Body of pancreas (tissue), 4 donors: ENCODE measurements at regions not wholly inside any gene's neighbourhood (a gene's known extent, or its start where the extent isn't known, plus 50 kb on each side); places are given as distances from the start of the nearest gene placed in this dataset.

Experiments used
- ATAC-seq: fragments of 150-250 bp; one replicate; pipeline ENCODE4 v1.9.1; 2016
- DNase-seq, 4 donors: peaks; one replicate each; pipeline ENCODE4 v3.0.0-alpha.2; 2019
- H3K27ac ChIP-seq, 4 donors: fragments of 200-600 bp; sonication (generic); 1 replicate in 3 of 4; 2 replicates in 1 of 4; pipeline versions ENCODE4 v1.5.1 to v1.6.1; 2016 to 2019; ENCODE audit warnings: mild to moderate bottlenecking in 1 of 4, mixed read lengths in 1 of 4, moderate library complexity in 1 of 4
- H3K27me3 ChIP-seq, 2 donors: fragments of 200-600 bp; sonication (generic); one replicate each; pipeline ENCODE4 v1.6.0; 2016; ENCODE audit warnings: mild to moderate bottlenecking in 1 of 2
- H3K36me3 ChIP-seq, 2 donors: fragments of 200-600 bp; sonication (generic); replicated peaks in 1 of 2; 2 replicates each; pipeline ENCODE4 v1.5.1; 2016; ENCODE audit warnings: low read depth in 2 of 2; ENCODE audit not compliant: insufficient read depth in 1 of 2
- H3K4me1 ChIP-seq: fragments of 200-600 bp; sonication (generic); one replicate; pipeline ENCODE4 v1.6.0; 2016
- H3K4me3 ChIP-seq, 2 donors: fragments of 200-600 bp; sonication (generic); 1 replicate in 1 of 2; 2 replicates in 1 of 2; pipeline ENCODE4 v1.5.1; 2016 to 2019
- H3K9me3 ChIP-seq, 3 donors: fragments of 200-600 bp; sonication (generic); 1 replicate in 2 of 3; 2 replicates in 1 of 3; pipeline ENCODE4 v1.5.1; 2016
- CTCF ChIP-seq, 7 experiments: fragments of 450-650 bp in 4 of 7; fragments of 200-600 bp in 3 of 7; sonication (generic) in 3 of 7; IDR thresholded peaks; one replicate each; pipeline ENCODE4 v1.5.1; 2016 to 2019; ENCODE audit warnings: antibody characterized with exemption in 7 of 7
- POLR2A ChIP-seq, 3 donors: fragments of 450-650 bp; IDR thresholded peaks; one replicate each; pipeline ENCODE4 v1.6.1; 2016; ENCODE audit warnings: antibody characterized with exemption in 3 of 3, mild to moderate bottlenecking in 2 of 3
- WGBS, 2 donors: methylation state at CpG; one replicate each; pipeline ENCODE4 v1.1.5; 2017; 5-methylcytosine and 5-hydroxymethylcytosine counted together
- intact Hi-C: fragments of 100-400 bp; cut with DNase I; formaldehyde crosslinking; loops from one replicate; pipeline ENCODE4 v1.15.1; 2023

- intact Hi-C loops, result no loop called here
- Histone ChIP-seq H3K27me3 (no peaks in the 10 kb centered on the region), H3K4me1 (no peaks in the 10 kb centered on the region), H3K9me3 (no peaks in the 10 kb centered on the region), H3K27ac (no peak overlapping the region), H3K4me3 (no peak overlapping the region), H3K36me3 (no peaks in the 10 kb centered on the region)
- TF ChIP-seq CTCF (IDR thresholded peaks at IDR 0.05), result no peak
- TF ChIP-seq POLR2A (IDR thresholded peaks at IDR 0.05), result no peak
- ATAC-seq (no peak), DNase-seq (no peak)
- 57 to 64% methylated on average over 4 of the region's 4 CpGs for WGBS, 2 donors
These were observed 81.3 kb upstream of the LINGO1 start for GRCh38 chr15:77714023-77714422.

GRCh38 chr15:77713281-77713680, 80.6 kb upstream of the LINGO1 start:
- TF ChIP-seq POLR2A (IDR thresholded peaks at IDR 0.05) (no peak), CTCF (IDR thresholded peaks at IDR 0.05) (no peak)
- Histone ChIP-seq H3K27ac (no peak overlapping the region), H3K4me1 (no peaks in the 10 kb centered on the region), H3K4me3 (no peak overlapping the region), H3K27me3 (no peaks in the 10 kb centered on the region), H3K9me3 (no peaks in the 10 kb centered on the region), H3K36me3 (no peaks in the 10 kb centered on the region)
- ATAC-seq, result no peak
- WGBS, 2 donors, result 82 to 84% methylated on average over 10 of the region's 10 CpGs
- intact Hi-C loops, result no loop called here
- no peak for DNase-seq

GRCh38 chr15:77712438-77712837, 79.7 kb upstream of the LINGO1 start:
- TF ChIP-seq CTCF (IDR thresholded peaks at IDR 0.05) (no peak), POLR2A (IDR thresholded peaks at IDR 0.05) (no peak)
- no peak overlapping the region for H3K27ac ChIP-seq
- 37 to 47% methylated on average over 4 of the region's 4 CpGs for WGBS, 2 donors
- H3K4me3 ChIP-seq, result no peak overlapping the region
- no peaks in the 10 kb centered on the region for H3K36me3 ChIP-seq
- no peak for DNase-seq
- ATAC-seq, result no peak
- H3K27me3 ChIP-seq, result no peaks in the 10 kb centered on the region
- H3K4me1 ChIP-seq, result no peaks in the 10 kb centered on the region
- no peaks in the 10 kb centered on the region for H3K9me3 ChIP-seq
- intact Hi-C loops, result no loop called here

GRCh38 chr15:77710637-77711036, 77.9 kb upstream of the LINGO1 start:
- no peak for DNase-seq
- 52 to 72% methylated on average over 10 to 13 of the region's 13 CpGs for WGBS, 2 donors
- no peak overlapping the region for H3K27ac ChIP-seq
- no peaks in the 10 kb centered on the region for H3K4me1 ChIP-seq
- no peaks in the 10 kb centered on the region for H3K9me3 ChIP-seq
- H3K36me3 ChIP-seq, result no peaks in the 10 kb centered on the region
- intact Hi-C loops, result no loop called here
- no peak for ATAC-seq
- no peak overlapping the region for H3K4me3 ChIP-seq
- H3K27me3 ChIP-seq, result no peaks in the 10 kb centered on the region
- TF ChIP-seq CTCF (IDR thresholded peaks at IDR 0.05), result no peak
- no peak for TF ChIP-seq POLR2A (IDR thresholded peaks at IDR 0.05)

GRCh38 chr15:77710206-77710605, 77.5 kb upstream of the LINGO1 start:
- no peak for TF ChIP-seq CTCF (IDR thresholded peaks at IDR 0.05)
- TF ChIP-seq POLR2A (IDR thresholded peaks at IDR 0.05), result no peak
- H3K4me3 ChIP-seq, result no peak overlapping the region
- WGBS, 2 donors, result 60 to 66% methylated on average over 10 of the region's 10 CpGs
- ATAC-seq, result no peak
- no peaks in the 10 kb centered on the region for H3K36me3 ChIP-seq
- H3K4me1 ChIP-seq, result no peaks in the 10 kb centered on the region
- DNase-seq, result no peak
- no peak overlapping the region for H3K27ac ChIP-seq
- H3K9me3 ChIP-seq, result no peaks in the 10 kb centered on the region
- no peaks in the 10 kb centered on the region for H3K27me3 ChIP-seq
- intact Hi-C loops, result no loop called here
